HG03432 (cell line): ENCODE measurements at regions not wholly inside any gene's neighbourhood (a gene's known extent, or its start where the extent isn't known, plus 50 kb on each side); places are given as distances from the start of the nearest gene placed in this dataset.

Experiments
- ATAC-seq: cut with Tn5 transposase; IDR thresholded peaks from one replicate; pipeline ENCODE4 v1.9.1; 2021; ENCODE audit warnings: mild to moderate bottlenecking, moderate library complexity; ENCODE audit not compliant: unreplicated experiment

- ATAC-seq = no peak
These were observed 303.0 kb upstream of the E2F7 start for GRCh38 chr12:77368379-77368778.

- ATAC-seq = no peak
These were observed 301.2 kb upstream of the E2F7 start for GRCh38 chr12:77366616-77367015.

GRCh38 chr12:77364400-77364799 lies 299.0 kb upstream of the E2F7 start:
- no peak for ATAC-seq

GRCh38 chr12:77362509-77363210 lies 297.3 kb upstream of the E2F7 start:
- ATAC-seq = no peak

DNA sequence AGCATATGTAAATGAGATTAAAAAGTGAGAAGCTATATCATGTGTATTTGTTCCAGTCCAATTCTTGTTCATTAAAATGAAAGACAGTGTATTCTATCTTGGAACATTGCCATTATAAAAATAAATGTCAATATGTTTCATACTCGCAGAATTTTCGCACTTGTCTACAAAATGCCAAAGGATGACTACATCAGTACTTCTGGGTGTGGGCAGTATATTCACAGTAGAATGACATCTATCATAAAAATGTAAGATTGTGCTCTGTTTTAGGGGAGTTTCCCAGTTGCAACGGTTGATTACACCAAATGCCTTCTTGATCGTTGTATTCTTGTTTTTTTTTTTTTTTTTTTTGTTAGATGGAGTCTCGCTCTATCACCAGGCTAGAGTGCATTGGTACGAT lies 292.3 kb upstream of the E2F7 start:
- ATAC-seq = no peak

DNA sequence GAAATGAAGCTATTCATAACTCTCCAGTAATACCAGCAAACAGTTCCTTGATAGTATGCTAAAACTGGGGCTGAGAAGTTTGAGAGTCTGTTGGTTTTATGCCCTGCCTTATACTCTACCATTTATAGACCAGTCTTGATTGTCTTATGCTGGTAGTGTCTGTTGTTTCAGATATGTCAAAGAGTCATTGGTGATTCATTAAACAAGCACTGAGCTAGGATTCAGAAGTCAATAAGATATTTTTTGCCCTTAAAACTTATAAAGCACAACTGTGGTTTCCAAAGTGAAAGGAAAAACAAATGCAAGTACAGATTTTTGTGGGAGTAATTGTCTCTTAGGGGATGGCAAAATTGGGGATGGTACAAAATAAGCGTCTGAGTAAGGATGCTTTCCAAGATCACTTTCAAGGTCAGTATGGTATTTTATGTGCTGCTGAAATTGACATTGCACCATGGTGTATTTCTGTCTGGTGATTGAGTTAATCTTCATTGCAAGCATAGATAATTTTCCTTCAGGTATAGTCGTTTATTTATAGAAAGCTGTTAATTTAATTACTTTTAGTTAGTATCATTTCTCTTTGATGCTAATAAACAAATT lies 289.5 kb upstream of the E2F7 start:
- ATAC-seq = no peak

GRCh38 chr12:77352946-77353345 lies 287.6 kb upstream of the E2F7 start:
- ATAC-seq = no peak

DNA sequence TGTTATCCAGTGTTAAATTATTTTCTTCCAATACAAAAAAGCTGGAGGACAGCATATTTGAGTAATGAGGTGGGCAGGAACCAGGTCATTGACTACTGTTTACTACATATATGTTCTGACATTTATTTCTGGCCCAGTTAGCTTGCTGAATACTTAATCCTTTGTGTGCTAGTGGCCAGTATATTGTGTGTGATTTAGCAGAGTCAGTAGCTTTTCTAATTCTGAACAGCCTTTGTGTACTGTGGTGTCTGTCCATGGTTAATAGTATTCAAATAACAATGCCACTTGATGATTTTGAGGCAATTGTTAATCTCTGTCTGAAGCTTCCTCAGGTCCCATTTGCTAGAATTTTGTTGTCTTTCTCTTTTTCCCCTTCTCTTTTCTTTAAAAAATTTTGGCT lies 286.5 kb upstream of the E2F7 start:
- ATAC-seq = no peak

GRCh38 chr12:77349689-77350370 lies 284.5 kb upstream of the E2F7 start:
- no peak for ATAC-seq

GRCh38 chr12:77347017-77347416 lies 281.6 kb upstream of the E2F7 start:
- no peak for ATAC-seq

GRCh38 chr12:77345336-77345735 lies 280.0 kb upstream of the E2F7 start:
- no peak for ATAC-seq

DNA sequence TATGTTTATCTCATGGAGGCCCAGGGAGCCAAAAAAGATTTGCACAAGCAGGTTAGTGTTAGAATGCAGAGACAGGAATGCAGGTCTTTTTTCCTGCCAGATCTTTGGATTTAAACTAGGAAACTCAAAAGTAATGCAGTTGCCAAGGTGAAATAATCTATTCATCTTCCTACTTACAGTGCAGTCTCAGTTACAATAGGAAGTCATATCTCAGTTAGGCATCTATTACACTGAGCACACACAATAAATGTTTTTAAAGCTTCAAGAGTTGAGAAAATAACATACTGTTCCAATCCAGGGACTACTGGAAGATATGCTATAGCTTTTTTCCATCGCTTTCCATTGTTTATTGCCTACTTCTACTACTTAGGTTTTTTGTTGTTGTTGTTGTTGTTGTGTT lies 279.3 kb upstream of the E2F7 start:
- ATAC-seq = no peak

- no peak for ATAC-seq
These were observed 277.9 kb upstream of the E2F7 start for GRCh38 chr12:77343291-77343690.

- ATAC-seq = no peak
These were observed 276.9 kb upstream of the E2F7 start for GRCh38 chr12:77342253-77342652.

DNA sequence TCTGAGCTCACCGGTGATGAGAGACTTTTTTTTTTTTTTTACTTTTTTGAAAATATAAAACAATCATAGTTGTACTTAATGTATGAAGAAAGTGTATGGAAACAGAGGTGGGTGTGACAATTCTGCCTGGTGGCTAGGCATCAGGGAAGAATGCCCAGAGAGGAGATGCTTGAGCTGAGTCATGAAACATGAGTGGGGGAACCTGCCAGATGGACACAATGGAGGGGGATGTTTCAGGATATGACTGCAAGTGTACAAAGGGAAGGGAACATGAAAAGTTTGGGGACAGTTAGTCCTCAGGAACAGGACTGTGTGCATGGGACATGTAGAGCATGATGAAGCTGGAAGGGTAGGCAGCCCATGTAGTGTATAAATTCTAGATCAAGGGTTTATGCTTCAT lies 274.2 kb upstream of the E2F7 start:
- ATAC-seq = no peak

GRCh38 chr12:77337362-77337761 lies 272.0 kb upstream of the E2F7 start:
- no peak for ATAC-seq

DNA sequence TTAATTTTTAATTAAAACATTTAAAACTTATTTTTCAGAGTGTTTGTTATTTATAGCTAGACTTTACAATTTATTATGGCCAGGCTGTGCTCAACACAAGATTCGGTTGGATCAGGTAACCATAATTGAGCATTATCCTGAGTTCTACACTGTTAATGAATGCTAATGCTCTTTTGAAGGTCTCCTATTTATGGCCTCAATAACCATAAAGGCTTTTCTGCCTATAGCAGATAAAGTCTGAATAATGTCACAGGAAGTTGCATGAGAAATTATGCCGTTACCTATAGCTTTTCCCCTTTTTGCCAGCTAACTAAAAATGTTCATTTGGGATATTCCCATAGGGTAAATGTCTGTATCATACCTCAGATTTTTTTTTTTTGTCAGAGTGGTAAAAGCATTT lies 269.4 kb upstream of the E2F7 start:
- no peak for ATAC-seq

DNA sequence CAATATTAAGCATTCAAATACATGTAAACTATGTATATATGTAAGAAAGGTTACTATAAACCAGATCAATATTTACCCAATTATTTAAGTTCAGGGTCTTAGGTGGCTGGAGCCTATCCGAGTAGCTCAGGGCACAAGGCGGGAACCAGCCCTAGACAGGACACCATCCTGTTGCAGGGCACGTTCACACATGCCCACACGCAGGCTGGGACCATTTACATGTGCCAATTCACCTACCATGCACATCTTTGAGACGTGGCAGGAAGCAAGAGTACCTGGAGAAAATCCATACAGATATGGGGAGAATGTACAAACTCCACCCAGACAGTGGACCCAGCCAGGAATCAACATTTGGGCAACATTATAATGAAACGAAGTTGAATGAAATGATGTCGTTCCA lies 263.0 kb upstream of the E2F7 start:
- no peak for ATAC-seq

GRCh38 chr12:77325511-77326236 lies 260.3 kb upstream of the E2F7 start:
- no peak for ATAC-seq

GRCh38 chr12:77324763-77325468 lies 259.5 kb upstream of the E2F7 start:
- ATAC-seq = peak; percentile 97

DNA sequence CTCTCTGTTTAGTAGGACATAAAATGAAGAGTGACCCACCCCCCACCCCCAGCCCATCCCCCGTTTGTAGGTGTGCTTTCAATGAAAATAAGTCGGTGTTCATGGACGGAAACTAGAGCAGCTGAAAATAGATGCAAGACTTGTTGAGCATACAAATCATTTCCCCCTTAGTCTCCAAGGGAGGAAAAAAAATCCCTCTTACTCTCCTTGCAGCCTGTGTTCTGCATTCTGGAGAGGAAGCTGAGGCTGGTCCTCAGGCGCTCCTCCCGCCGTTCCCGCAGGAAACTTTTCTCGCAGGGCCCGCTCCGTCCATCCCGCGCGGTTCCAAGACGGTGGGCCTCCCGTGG lies 259.0 kb upstream of the E2F7 start:
- ATAC-seq = no peak
